GM21528 (cell line): ENCODE measurements at regions not wholly inside any gene's neighbourhood (a gene's known extent, or its start where the extent isn't known, plus 50 kb on each side); places are given as distances from the start of the nearest gene placed in this dataset.

Source experiments
- ATAC-seq: cut with Tn5 transposase; IDR thresholded peaks from one replicate; pipeline ENCODE4 v1.9.1; 2021; ENCODE audit warnings: mild to moderate bottlenecking, moderate library complexity; ENCODE audit not compliant: unreplicated experiment, low FRiP score

DNA sequence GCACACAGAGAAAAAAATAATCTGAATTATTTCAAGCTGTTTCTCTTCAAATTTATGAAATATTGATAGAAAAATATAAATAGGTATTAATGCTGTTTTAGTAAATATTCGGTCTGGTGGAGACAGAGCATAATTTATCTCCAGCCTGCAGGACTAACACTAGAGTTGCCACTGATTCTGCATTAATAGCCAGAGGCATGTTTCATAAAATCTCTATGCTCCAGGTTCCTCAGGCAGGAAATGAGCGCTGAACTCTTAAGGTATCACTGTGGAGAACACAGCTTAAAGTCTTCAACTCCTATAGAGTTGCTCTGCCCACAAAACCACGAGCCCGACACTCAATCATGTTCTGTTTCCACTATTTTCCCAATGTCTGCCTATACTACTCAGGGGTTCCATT is 470.0 kb upstream of the TMPO start:
- ATAC-seq = no peak

DNA sequence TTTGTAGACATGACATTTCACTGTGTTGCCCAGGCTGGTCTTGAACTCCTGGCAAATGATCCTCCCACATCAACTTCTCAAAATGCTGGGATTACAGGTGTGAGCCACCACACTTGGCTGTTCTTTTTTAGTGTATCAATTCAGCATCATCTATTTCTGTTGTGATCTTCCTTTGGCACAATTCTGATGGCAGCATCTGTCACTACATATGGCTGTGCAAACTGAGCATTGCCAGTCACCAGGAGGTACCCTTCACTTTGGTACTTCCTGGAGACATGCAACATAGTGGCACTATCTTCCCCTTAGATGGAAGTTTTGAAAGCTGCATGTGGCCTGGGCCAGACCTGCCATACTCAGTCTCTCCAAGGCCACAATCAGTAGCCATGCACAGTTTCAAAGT is 467.1 kb upstream of the TMPO start:
- ATAC-seq = no peak

GRCh38 chr12:98053202-98053601 is 462.2 kb upstream of the TMPO start:
- ATAC-seq = no peak

- no peak for ATAC-seq
Measured at GRCh38 chr12:98057701-98058100, 457.7 kb upstream of the TMPO start.

DNA sequence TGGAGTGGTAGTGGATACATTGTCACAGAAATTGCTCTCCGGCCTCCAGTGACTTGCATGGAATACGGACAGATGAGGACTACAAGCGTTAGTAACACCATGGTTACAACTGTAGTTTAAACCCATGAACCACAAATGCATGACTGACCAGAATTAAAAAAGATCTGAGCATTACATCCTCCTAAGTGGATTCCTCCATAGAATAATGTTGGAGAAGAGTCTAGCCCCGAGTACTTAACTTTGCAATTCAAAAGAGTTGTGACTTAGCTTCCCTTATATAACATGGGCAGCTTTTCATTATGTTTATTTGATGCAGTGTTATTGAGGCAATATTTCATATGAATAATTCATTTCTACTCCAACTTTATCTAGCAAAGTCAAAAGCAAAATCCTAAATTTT is 457.2 kb upstream of the TMPO start:
- ATAC-seq = no peak

DNA sequence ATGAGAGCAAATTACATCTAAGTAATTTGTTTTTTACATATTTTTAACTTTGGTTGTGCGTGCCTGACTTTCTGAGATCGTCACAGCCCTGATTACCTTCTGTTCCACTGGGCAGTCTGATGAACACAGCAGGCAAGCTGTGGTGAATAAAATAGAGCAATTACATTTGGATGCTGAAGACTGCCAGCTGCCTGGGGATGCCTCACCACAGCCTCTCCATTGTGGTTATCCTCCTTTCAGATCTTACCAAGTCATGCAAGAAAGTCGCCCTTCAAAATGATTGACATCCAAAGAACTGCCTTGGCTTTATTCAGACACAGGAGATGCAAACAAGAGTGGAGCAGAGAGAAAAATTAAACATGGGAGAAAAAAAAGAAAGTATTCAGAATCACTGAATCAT is 456.6 kb upstream of the TMPO start:
- ATAC-seq = no peak

GRCh38 chr12:98059659-98060343 is 455.6 kb upstream of the TMPO start:
- no peak for ATAC-seq

GRCh38 chr12:98060411-98060810 is 455.0 kb upstream of the TMPO start:
- no peak for ATAC-seq

- no peak for ATAC-seq
Measured at GRCh38 chr12:98062464-98063245, 452.7 kb upstream of the TMPO start.

GRCh38 chr12:98064501-98064900 is 450.9 kb upstream of the TMPO start:
- no peak for ATAC-seq

GRCh38 chr12:98067795-98068194 is 447.6 kb upstream of the TMPO start:
- no peak for ATAC-seq

DNA sequence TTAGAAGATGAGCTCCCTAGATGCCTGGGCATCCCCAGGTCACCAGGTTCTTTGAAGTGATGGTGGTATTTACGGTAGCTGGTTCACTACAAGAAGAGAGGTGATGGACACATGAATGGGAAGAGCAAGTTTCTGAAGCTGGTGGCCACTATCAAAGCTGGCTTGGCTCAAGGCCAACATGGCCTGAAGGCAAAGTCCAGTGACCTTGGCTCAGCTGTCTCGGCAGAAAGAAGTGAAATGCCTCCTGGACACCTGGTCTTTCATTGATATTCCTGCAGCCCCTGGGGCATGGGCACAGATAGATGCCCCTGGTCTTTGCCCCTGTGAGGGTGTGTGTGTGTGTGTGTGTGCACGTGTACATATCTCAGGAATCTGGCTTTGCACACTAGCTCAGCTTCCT is 441.8 kb upstream of the TMPO start:
- ATAC-seq = no peak

GRCh38 chr12:98074286-98074685 is 441.1 kb upstream of the TMPO start:
- no peak for ATAC-seq

DNA sequence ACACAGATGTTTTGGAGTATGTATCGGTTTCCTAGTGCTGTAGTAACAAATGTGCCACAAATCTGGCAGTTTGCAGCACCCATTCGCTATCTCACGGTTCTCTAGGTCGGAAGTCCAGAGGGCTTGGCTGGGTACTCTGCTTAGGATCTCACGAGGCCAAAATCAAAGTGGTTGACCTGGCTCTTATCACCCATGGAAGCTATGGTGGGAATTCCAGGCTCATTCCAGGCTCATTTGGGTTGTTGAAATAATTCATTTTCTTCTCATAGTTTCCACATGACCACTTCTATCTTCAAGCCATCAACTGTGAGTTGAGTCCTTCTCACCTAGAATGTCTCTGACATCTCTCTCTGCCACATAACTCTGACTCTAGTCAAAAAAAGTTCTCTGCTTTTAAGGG is 431.0 kb upstream of the TMPO start:
- no peak for ATAC-seq

GRCh38 chr12:98085046-98085755 is 430.2 kb upstream of the TMPO start:
- ATAC-seq = no peak

DNA sequence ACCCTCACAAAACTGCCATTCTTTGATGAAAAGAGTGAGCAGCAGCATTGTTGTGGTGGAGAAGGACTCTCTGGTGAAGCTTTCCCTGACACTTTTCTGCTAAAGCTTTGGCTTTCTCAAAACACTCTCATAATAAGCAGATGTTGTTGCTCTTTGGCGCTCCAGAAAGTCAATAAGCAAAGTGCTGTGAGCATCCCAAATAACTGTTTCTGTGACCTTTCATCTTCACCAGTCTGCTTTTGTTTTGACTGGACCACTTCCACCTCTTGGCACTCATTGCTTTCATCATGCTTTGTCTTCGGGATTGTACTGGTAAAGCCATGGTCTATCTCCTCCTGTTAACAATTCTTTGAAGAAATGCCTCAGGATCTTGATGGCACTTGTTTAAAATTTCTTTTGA is 424.7 kb upstream of the TMPO start:
- ATAC-seq = no peak

GRCh38 chr12:98096436-98096835 is 419.0 kb upstream of the TMPO start:
- no peak for ATAC-seq

- no peak for ATAC-seq
Measured at GRCh38 chr12:98106031-98106683, 409.2 kb upstream of the TMPO start.

- ATAC-seq = no peak
Measured at GRCh38 chr12:98109266-98109665, 406.1 kb upstream of the TMPO start.

DNA sequence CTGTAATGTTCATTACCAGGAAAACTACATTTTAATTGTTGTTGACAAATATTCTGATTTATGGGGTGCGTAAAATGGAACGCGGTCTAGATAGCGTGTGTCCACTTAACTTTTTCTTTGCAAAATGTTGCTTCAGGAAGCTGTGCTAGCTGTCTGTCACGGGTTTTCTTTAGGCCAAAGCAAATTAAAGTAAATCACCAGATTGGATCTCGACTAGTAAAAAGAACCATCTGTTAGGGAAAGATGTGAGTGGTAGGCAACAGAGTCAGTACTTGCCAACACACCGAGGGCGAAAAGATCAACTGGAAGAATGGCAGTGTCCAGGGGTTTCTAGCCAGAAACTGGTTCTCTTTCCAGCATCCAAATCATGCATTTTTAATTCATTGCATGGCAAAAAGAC is 404.9 kb upstream of the TMPO start:
- no peak for ATAC-seq

DNA sequence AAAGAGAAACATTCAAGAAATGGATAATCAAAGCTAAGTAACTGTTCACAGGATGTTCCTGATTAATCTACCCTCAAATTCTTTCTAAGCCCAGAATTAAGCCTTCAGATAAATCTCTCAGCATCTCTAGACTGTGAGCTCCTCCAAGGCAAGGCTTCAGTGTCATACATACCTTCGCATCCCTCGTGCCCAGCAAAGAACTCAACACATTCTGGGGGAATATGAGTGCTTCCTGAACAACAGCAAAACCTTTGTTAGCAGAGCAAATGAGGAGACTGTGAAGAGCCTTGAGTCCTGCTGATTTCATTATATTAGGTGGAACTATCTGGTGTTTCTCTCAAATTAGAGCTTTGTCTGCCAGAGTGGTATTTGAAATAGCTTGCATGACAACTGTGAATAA is 401.8 kb upstream of the TMPO start:
- ATAC-seq = no peak
